ENCODE measurements at regions not wholly inside any gene's neighbourhood (a gene's known extent, or its start where the extent isn't known, plus 50 kb on each side); places are given as distances from the start of the nearest gene placed in this dataset.

DNA sequence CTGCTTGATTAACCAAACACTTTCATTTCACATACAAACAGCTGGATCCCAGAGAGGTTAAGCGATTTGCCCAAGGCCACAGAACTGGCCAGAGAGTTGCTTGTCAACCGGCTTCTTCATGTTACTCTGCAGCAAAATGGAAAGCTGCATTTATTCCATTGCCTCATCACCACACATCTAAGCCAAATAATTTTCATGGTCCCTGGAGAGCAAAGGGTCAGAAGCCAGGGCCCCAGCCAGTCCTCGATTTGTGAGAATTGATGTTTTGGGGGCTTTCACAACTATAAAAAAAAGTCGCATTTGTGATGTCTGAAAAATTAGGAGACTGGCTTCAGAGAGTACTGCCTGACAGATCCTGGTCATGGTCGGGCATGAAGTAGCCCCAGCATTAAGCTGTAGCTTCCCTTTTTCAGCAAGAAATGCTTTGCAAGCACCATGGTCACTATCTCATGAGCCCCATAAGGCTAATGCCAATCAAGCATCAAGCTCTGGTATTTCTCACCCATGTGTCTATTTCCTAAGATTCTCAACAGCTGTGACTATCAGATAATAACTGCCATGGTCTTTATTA is 95.8 kb downstream of the BANF2 start:
- no peaks in the 10 kb centered on the region for H3K9me3 ChIP-seq (ENCODE audit: low read length)
- no peak overlapping the region for H3K4me3 ChIP-seq (ENCODE audit: low read length)
- no peaks in the 10 kb centered on the region for H4K20me1 ChIP-seq (ENCODE audit: insufficient read depth)
- TF ChIP-seq EZH2 (IDR thresholded peaks at IDR 0.05; ENCODE audit: borderline replicate concordance, insufficient read depth, low read length, poor library complexity, severe bottlenecking) (no peak), EP300 (conservative IDR thresholded peaks at IDR 0.05; ENCODE audit: poor library complexity, severe bottlenecking) (no peak), TAF1 (IDR thresholded peaks at IDR 0.05; ENCODE audit: low read depth) (no peak), POLR2AphosphoS5 (IDR thresholded peaks at IDR 0.05) (no peak), MXI1 (conservative IDR thresholded peaks at IDR 0.05; ENCODE audit: poor library complexity, severe bottlenecking) (no peak), RAD21 (conservative IDR thresholded peaks at IDR 0.05) (no peak), SMC3 (conservative IDR thresholded peaks at IDR 0.05; ENCODE audit: poor library complexity) (no peak)
- TF ChIP-seq, protein P1, sequence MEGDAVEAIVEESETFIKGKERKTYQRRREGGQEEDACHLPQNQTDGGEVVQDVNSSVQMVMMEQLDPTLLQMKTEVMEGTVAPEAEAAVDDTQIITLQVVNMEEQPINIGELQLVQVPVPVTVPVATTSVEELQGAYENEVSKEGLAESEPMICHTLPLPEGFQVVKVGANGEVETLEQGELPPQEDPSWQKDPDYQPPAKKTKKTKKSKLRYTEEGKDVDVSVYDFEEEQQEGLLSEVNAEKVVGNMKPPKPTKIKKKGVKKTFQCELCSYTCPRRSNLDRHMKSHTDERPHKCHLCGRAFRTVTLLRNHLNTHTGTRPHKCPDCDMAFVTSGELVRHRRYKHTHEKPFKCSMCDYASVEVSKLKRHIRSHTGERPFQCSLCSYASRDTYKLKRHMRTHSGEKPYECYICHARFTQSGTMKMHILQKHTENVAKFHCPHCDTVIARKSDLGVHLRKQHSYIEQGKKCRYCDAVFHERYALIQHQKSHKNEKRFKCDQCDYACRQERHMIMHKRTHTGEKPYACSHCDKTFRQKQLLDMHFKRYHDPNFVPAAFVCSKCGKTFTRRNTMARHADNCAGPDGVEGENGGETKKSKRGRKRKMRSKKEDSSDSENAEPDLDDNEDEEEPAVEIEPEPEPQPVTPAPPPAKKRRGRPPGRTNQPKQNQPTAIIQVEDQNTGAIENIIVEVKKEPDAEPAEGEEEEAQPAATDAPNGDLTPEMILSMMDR (IDR thresholded peaks at IDR 0.05; ENCODE audit: poor library complexity, severe bottlenecking) = no peak
- TF ChIP-seq, protein P2, sequence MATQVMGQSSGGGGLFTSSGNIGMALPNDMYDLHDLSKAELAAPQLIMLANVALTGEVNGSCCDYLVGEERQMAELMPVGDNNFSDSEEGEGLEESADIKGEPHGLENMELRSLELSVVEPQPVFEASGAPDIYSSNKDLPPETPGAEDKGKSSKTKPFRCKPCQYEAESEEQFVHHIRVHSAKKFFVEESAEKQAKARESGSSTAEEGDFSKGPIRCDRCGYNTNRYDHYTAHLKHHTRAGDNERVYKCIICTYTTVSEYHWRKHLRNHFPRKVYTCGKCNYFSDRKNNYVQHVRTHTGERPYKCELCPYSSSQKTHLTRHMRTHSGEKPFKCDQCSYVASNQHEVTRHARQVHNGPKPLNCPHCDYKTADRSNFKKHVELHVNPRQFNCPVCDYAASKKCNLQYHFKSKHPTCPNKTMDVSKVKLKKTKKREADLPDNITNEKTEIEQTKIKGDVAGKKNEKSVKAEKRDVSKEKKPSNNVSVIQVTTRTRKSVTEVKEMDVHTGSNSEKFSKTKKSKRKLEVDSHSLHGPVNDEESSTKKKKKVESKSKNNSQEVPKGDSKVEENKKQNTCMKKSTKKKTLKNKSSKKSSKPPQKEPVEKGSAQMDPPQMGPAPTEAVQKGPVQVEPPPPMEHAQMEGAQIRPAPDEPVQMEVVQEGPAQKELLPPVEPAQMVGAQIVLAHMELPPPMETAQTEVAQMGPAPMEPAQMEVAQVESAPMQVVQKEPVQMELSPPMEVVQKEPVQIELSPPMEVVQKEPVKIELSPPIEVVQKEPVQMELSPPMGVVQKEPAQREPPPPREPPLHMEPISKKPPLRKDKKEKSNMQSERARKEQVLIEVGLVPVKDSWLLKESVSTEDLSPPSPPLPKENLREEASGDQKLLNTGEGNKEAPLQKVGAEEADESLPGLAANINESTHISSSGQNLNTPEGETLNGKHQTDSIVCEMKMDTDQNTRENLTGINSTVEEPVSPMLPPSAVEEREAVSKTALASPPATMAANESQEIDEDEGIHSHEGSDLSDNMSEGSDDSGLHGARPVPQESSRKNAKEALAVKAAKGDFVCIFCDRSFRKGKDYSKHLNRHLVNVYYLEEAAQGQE (IDR thresholded peaks at IDR 0.05; ENCODE audit: borderline replicate concordance) = no peak
- no peaks in the 10 kb centered on the region for H3K36me3 ChIP-seq (ENCODE audit: insufficient read depth, low read length)
- no peaks in the 10 kb centered on the region for H3K27me3 ChIP-seq (ENCODE audit: insufficient read depth, low read depth, low read length)
- no peak overlapping the region for H2AFZ ChIP-seq (ENCODE audit: low read depth, low read length)
- no peak overlapping the region for H3K9ac ChIP-seq (ENCODE audit: low read length)
- H3K79me2 ChIP-seq (replicated peaks; ENCODE audit: insufficient read depth, low read length) = no peaks in the 10 kb centered on the region
- H3K9me2 ChIP-seq (ENCODE audit: insufficient read depth, low read length) = no peaks in the 10 kb centered on the region
- no peaks in the 10 kb centered on the region for H3F3A ChIP-seq (ENCODE audit: insufficient read depth, low read length, poor library complexity, severe bottlenecking)
- no peak overlapping the region for H3K4me2 ChIP-seq (ENCODE audit: low read length)
- no peak overlapping the region for H3K27ac ChIP-seq (ENCODE audit: low read length)

DNA sequence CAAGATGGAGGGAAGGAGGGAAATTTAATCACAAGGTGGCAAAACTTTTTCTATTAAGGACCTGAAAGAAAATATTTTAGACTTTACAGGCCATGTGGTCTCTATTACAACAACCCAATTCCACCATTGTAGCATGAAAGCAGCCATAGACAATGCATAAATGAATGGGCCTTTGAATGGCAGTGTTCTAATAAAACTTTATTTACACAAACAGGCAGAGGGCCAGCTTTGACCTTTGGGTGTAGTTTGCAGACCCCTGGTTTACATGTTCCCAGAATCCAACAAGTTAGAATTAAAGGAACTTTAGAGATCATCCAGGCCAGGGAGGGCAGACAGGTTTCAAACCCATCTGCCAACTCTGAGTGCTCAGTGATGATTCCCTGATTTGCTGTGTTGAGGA is 95.2 kb downstream of the BANF2 start:
- no peaks in the 10 kb centered on the region for H4K20me1 ChIP-seq (ENCODE audit: insufficient read depth)
- no peak overlapping the region for H3K9ac ChIP-seq (ENCODE audit: low read length)
- no peak overlapping the region for H3K4me3 ChIP-seq (ENCODE audit: low read length)
- H3F3A ChIP-seq (ENCODE audit: insufficient read depth, low read length, poor library complexity, severe bottlenecking) = no peaks in the 10 kb centered on the region
- no peak overlapping the region for H3K27ac ChIP-seq (ENCODE audit: low read length)
- H3K9me2 ChIP-seq (ENCODE audit: insufficient read depth, low read length) = no peaks in the 10 kb centered on the region
- no peak for TF ChIP-seq RAD21 (conservative IDR thresholded peaks at IDR 0.05)
- H3K27me3 ChIP-seq (ENCODE audit: insufficient read depth, low read depth, low read length) = no peaks in the 10 kb centered on the region
- H3K9me3 ChIP-seq (ENCODE audit: low read length) = no peaks in the 10 kb centered on the region
- no peak overlapping the region for H2AFZ ChIP-seq (ENCODE audit: low read depth, low read length)
- no peaks in the 10 kb centered on the region for H3K79me2 ChIP-seq (replicated peaks; ENCODE audit: insufficient read depth, low read length)
- no peaks in the 10 kb centered on the region for H3K36me3 ChIP-seq (ENCODE audit: insufficient read depth, low read length)
- H3K4me2 ChIP-seq (ENCODE audit: low read length) = no peak overlapping the region

DNA sequence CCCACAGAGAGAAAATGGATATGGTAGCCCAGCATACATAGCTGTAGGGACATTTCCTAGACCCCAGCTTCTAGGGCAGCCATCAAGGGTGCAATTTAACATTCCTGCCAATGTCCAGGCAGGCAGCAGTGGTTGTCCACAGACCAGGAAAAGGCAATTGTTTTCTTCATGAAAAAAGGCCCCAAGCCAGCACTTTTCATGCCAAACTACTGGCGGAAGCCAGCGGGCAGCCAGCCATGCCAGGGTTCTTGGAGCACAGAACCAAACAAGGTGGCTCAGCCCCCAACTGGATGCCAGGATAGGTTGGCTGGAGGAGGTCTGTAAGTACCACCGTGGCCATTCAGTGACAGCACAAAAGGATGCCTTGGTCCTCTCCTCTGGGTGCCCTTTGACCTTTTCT is 94.6 kb downstream of the BANF2 start:
- no peaks in the 10 kb centered on the region for H4K20me1 ChIP-seq (ENCODE audit: insufficient read depth)
- H3K9me3 ChIP-seq (ENCODE audit: low read length) = no peaks in the 10 kb centered on the region
- no peak overlapping the region for H3K9ac ChIP-seq (ENCODE audit: low read length)
- no peaks in the 10 kb centered on the region for H3K36me3 ChIP-seq (ENCODE audit: insufficient read depth, low read length)
- no peaks in the 10 kb centered on the region for H3F3A ChIP-seq (ENCODE audit: insufficient read depth, low read length, poor library complexity, severe bottlenecking)
- TF ChIP-seq TAF1 (IDR thresholded peaks at IDR 0.05; ENCODE audit: low read depth) = no peak
- TF ChIP-seq RAD21 (conservative IDR thresholded peaks at IDR 0.05) = no peak
- TF ChIP-seq EP300 (conservative IDR thresholded peaks at IDR 0.05; ENCODE audit: poor library complexity, severe bottlenecking) = no peak
- TF ChIP-seq POLR2AphosphoS5 (IDR thresholded peaks at IDR 0.05) = no peak
- TF ChIP-seq, protein P2 (IDR thresholded peaks at IDR 0.05; ENCODE audit: borderline replicate concordance) = no peak
- TF ChIP-seq SMC3 (conservative IDR thresholded peaks at IDR 0.05; ENCODE audit: poor library complexity) = no peak
- TF ChIP-seq, protein P1 (IDR thresholded peaks at IDR 0.05; ENCODE audit: poor library complexity, severe bottlenecking) = no peak
- TF ChIP-seq MXI1 (conservative IDR thresholded peaks at IDR 0.05; ENCODE audit: poor library complexity, severe bottlenecking) = no peak
- TF ChIP-seq EZH2 (IDR thresholded peaks at IDR 0.05; ENCODE audit: borderline replicate concordance, insufficient read depth, low read length, poor library complexity, severe bottlenecking) = no peak
- no peak overlapping the region for H3K27ac ChIP-seq (ENCODE audit: low read length)
- no peaks in the 10 kb centered on the region for H3K27me3 ChIP-seq (ENCODE audit: insufficient read depth, low read depth, low read length)
- no peaks in the 10 kb centered on the region for H3K79me2 ChIP-seq (replicated peaks; ENCODE audit: insufficient read depth, low read length)
- H3K4me2 ChIP-seq (ENCODE audit: low read length) = no peak overlapping the region
- H3K9me2 ChIP-seq (ENCODE audit: insufficient read depth, low read length) = no peaks in the 10 kb centered on the region
- H3K4me3 ChIP-seq (ENCODE audit: low read length) = no peak overlapping the region
- no peak overlapping the region for H2AFZ ChIP-seq (ENCODE audit: low read depth, low read length)

All from neural cell (in vitro differentiated cells).